ENCODE measurements at regions not wholly inside any gene's neighbourhood (a gene's known extent, or its start where the extent isn't known, plus 50 kb on each side); places are given as distances from the start of the nearest gene placed in this dataset.

GRCh38 chr4:53706422-53707032 lies 115.2 kb upstream of the LNX1 start:
- TF ChIP-seq CTCF (IDR thresholded peaks at IDR 0.05) (peak in 2 of 3 donors; percentile 29), POLR2A (IDR thresholded peaks at IDR 0.05) (no peak)
